Caco-2 (cell line): ENCODE measurements at regions not wholly inside any gene's neighbourhood (a gene's known extent, or its start where the extent isn't known, plus 50 kb on each side); places are given as distances from the start of the nearest gene placed in this dataset.

ENCODE experiments used
- BruUV-seq: library from RNA; stranded (reverse); fragments of 400-500 nt; replicated peaks from 2 replicates; lab custom pipeline; 2021; lab: Mats Ljungman, UMichigan
- CTCF ChIA-PET: fragments of 300-600 bp; sonication (Branson Sonifier 250); formaldehyde crosslinking; loops from one replicate; lab custom pipeline; 2022; ENCODE audit warnings: antibody characterized with exemption; lab: Charles Lee
- POLR2A ChIA-PET: fragments of 300-600 bp; sonication (Branson Sonifier 250); formaldehyde crosslinking; loops from one replicate; lab custom pipeline; 2022; ENCODE audit warnings: antibody characterized with exemption; lab: Charles Lee
- DNase-seq, 2 experiments: peaks; one replicate each; pipeline versions ENCODE4 v3.0.0 to v3.0.0-alpha.2; 2020 to 2022
- H3K27me3 ChIP-seq: replicated peaks from 2 replicates; pipeline ENCODE4 v1.6.0; 2011; ENCODE audit warnings: low read length; ENCODE audit not compliant: control insufficient read depth, insufficient read depth
- H3K36me3 ChIP-seq: 2 replicates; pipeline ENCODE4 v1.5.1; 2011; ENCODE audit warnings: low read length; ENCODE audit not compliant: control insufficient read depth, insufficient read depth
- H3K4me1 ChIP-seq: fragments of 250-450 bp; sonication (Bioruptor Pico); 2 replicates; pipeline ENCODE4 v1.5.1; 2020; ENCODE audit warnings: mild to moderate bottlenecking
- H3K4me3 ChIP-seq: 2 replicates; pipeline ENCODE4 v1.5.1; 2011; ENCODE audit warnings: low read depth, mild to moderate bottlenecking, control low read depth, low read length
- H3K9me3 ChIP-seq: fragments of 250-450 bp; sonication (Bioruptor Pico); 2 replicates; pipeline ENCODE4 v1.5.1; 2020; ENCODE audit warnings: mild to moderate bottlenecking, moderate library complexity
- H3K27ac Mint-ChIP-seq: one replicate; pipeline ENCODE4 v1.8.0; 2022; ENCODE audit warnings: mixed read lengths; ENCODE audit not compliant: unreplicated experiment
- H3K27me3 Mint-ChIP-seq: one replicate; pipeline ENCODE4 v1.8.0; 2022; ENCODE audit warnings: mixed read lengths; ENCODE audit not compliant: insufficient read depth, unreplicated experiment
- H3K36me3 Mint-ChIP-seq: one replicate; pipeline ENCODE4 v1.8.0; 2022; ENCODE audit warnings: mild to moderate bottlenecking, mixed read lengths; ENCODE audit not compliant: insufficient read depth, unreplicated experiment
- H3K4me1 Mint-ChIP-seq: one replicate; pipeline ENCODE4 v1.8.0; 2022; ENCODE audit warnings: low read depth, mixed read lengths; ENCODE audit not compliant: unreplicated experiment
- H3K4me3 Mint-ChIP-seq: one replicate; pipeline ENCODE4 v1.8.0; 2022; ENCODE audit warnings: mild to moderate bottlenecking, moderate library complexity, mixed read lengths; ENCODE audit not compliant: unreplicated experiment
- H3K9me3 Mint-ChIP-seq: one replicate; pipeline ENCODE4 v1.8.0; 2022; ENCODE audit warnings: mixed read lengths; ENCODE audit not compliant: unreplicated experiment
- CTCF ChIP-seq, 2 experiments: fragments of 200-600 bp in 1 of 2; IDR thresholded peaks; 1 replicate in 1 of 2; 2 replicates in 1 of 2; pipeline versions ENCODE4 v1.5.1 to v1.8.0; 2011 to 2022; ENCODE audit warnings: antibody characterized with exemption in 1 of 2, control low read depth in 1 of 2, inconsistent platforms in 1 of 2, low read depth in 1 of 2, low read length in 1 of 2, mild to moderate bottlenecking in 1 of 2, moderate library complexity in 1 of 2; ENCODE audit not compliant: insufficient read depth in 1 of 2, severe bottlenecking in 1 of 2, unreplicated experiment in 1 of 2
- intact Hi-C: fragments of 100-400 bp; cut with micrococcal nuclease; formaldehyde crosslinking; loops from one replicate; pipeline ENCODE4 v1.10.0; 2022; ENCODE audit not compliant: unreplicated experiment

- no peak for DNase-seq
- H3K36me3 Mint-ChIP-seq, result no peaks in the 10 kb centered on the region
- 0 out of 2 replicates have a peak, but pooled peaks cover 4% of the 10 kb centered on the region for H3K9me3 ChIP-seq
- ChIA-PET CTCF (no interaction called here), POLR2A (no interaction called here)
- H3K27me3 Mint-ChIP-seq, result peaks cover 6% of the 10 kb centered on the region
- no peak overlapping the region for H3K4me3 Mint-ChIP-seq
- H3K27ac Mint-ChIP-seq, result no peak overlapping the region
- H3K4me1 ChIP-seq, result no peaks in the 10 kb centered on the region
- H3K27me3 ChIP-seq, result no peaks in the 10 kb centered on the region
- intact Hi-C loops, result no loop called here
- no TSS peak for BruUV-seq
- no peaks in the 10 kb centered on the region for H3K9me3 Mint-ChIP-seq
- H3K4me1 Mint-ChIP-seq, result no peaks in the 10 kb centered on the region
- no peak overlapping the region for H3K4me3 ChIP-seq
- TF ChIP-seq CTCF (IDR thresholded peaks at IDR 0.05; ENCODE audit: insufficient read depth in 1 of 2, low read depth in 1 of 2, low read length in 1 of 2, severe bottlenecking in 1 of 2, unreplicated experiment in 1 of 2), result no peak
- no peaks in the 10 kb centered on the region for H3K36me3 ChIP-seq
Observed at GRCh38 chr3:71854096-71854495, 69.1 kb upstream of the PROK2 start.

GRCh38 chr3:71851878-71852277 is 66.9 kb upstream of the PROK2 start:
- Mint-ChIP-seq H3K4me3 (no peak overlapping the region), H3K27me3 (peaks cover 6% of the 10 kb centered on the region), H3K4me1 (no peaks in the 10 kb centered on the region), H3K9me3 (no peaks in the 10 kb centered on the region), H3K27ac (no peak overlapping the region), H3K36me3 (no peaks in the 10 kb centered on the region)
- no peak overlapping the region for H3K4me3 ChIP-seq
- no peaks in the 10 kb centered on the region for H3K27me3 ChIP-seq
- TF ChIP-seq CTCF (IDR thresholded peaks at IDR 0.05; ENCODE audit: insufficient read depth in 1 of 2, low read depth in 1 of 2, low read length in 1 of 2, severe bottlenecking in 1 of 2, unreplicated experiment in 1 of 2), result no peak
- ChIA-PET CTCF (no interaction called here), POLR2A (no interaction called here)
- DNase-seq, result no peak
- no peaks in the 10 kb centered on the region for H3K36me3 ChIP-seq
- BruUV-seq, result no TSS peak
- no peaks in the 10 kb centered on the region for H3K4me1 ChIP-seq
- 0 out of 2 replicates have a peak, but pooled peaks cover 4% of the 10 kb centered on the region for H3K9me3 ChIP-seq
- intact Hi-C loops, result no loop called here

GRCh38 chr3:71850654-71851053 is 65.7 kb upstream of the PROK2 start:
- Histone ChIP-seq H3K4me1 (no peaks in the 10 kb centered on the region), H3K36me3 (no peaks in the 10 kb centered on the region), H3K9me3 (0 out of 2 replicates have a peak, but pooled peaks cover 4% of the 10 kb centered on the region), H3K4me3 (no peak overlapping the region), H3K27me3 (no peaks in the 10 kb centered on the region)
- BruUV-seq, result no TSS peak
- no peak for TF ChIP-seq CTCF (IDR thresholded peaks at IDR 0.05; ENCODE audit: insufficient read depth in 1 of 2, low read depth in 1 of 2, low read length in 1 of 2, severe bottlenecking in 1 of 2, unreplicated experiment in 1 of 2)
- ChIA-PET CTCF (no interaction called here), POLR2A (no interaction called here)
- Mint-ChIP-seq H3K4me3 (no peak overlapping the region), H3K27me3 (peaks cover 6% of the 10 kb centered on the region), H3K4me1 (no peaks in the 10 kb centered on the region), H3K27ac (no peak overlapping the region), H3K36me3 (no peaks in the 10 kb centered on the region), H3K9me3 (no peaks in the 10 kb centered on the region)
- no peak for DNase-seq
- intact Hi-C loops, result no loop called here
